ENCODE measurements at regions not wholly inside any gene's neighbourhood (a gene's known extent, or its start where the extent isn't known, plus 50 kb on each side); places are given as distances from the start of the nearest gene placed in this dataset.

DNA sequence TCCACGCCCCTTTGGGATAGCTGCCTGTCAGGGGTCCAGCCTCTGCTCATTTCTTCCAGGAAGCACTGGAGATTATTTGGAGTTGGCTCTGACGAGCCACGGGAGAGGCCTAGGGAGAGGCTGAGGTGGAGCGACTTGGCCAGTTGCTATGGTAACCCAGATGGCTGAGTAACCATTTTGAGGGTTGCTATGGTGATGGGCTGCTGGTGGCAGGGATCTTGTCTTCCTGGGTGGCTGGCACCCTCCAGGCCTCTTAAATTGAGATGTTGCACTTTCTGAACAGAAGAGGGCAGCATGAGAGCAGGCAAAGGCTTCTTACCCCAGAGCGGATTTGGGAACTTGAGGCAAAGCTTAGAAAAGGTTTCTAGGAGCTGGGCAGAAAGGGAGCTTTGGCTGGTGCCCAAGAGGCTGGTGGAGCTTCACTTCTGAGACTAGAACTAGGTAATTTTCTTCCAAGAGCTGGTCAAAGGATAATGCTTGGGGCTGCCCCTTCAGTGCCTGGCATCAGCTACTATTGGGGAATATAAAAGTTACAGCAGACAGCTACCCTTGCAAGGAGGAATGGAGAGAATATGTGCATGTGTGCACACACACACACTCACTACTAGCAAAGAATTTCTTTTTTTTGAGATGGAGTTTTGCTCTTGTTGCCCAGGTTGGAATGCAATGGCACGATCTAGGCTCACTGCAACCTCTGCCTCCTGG is 72.5 kb downstream of the NDUFS5 start:
- TF ChIP-seq CTCF (IDR thresholded peaks at IDR 0.05) (peak; percentile 58 to 84 (median 75)), POLR2A (IDR thresholded peaks at IDR 0.05) (no peak)

All from uterus (tissue), 2 donors.